Sigmoid colon (tissue), 6 donors: ENCODE measurements at regions not wholly inside any gene's neighbourhood (a gene's known extent, or its start where the extent isn't known, plus 50 kb on each side); places are given as distances from the start of the nearest gene placed in this dataset.

Experiments
- DNase-seq: peaks from one replicate; pipeline ENCODE4 v3.0.0-alpha.2; 2019
- H3K27ac ChIP-seq, 4 donors: fragments of 200-600 bp; sonication (generic); one replicate each; pipeline ENCODE4 v1.5.1; 2016 to 2019; ENCODE audit warnings: mild to moderate bottlenecking in 1 of 4
- H3K27me3 ChIP-seq, 3 donors: fragments of 200-600 bp; sonication (generic); one replicate each; pipeline ENCODE4 v1.5.1; 2019; ENCODE audit warnings: mild to moderate bottlenecking in 1 of 3
- H3K36me3 ChIP-seq, 4 donors: fragments of 200-600 bp; sonication (generic); one replicate each; pipeline ENCODE4 v1.5.1; 2016 to 2019
- H3K4me1 ChIP-seq, 4 donors: fragments of 200-600 bp; sonication (generic); one replicate each; pipeline ENCODE4 v1.5.1; 2017 to 2019
- H3K4me3 ChIP-seq, 4 donors: fragments of 200-600 bp; sonication (generic); one replicate each; pipeline ENCODE4 v1.5.1; 2017 to 2019; ENCODE audit warnings: mild to moderate bottlenecking in 2 of 4, moderate library complexity in 1 of 4
- H3K9me3 ChIP-seq, 4 donors: fragments of 200-600 bp in 3 of 4; sonication (generic) in 3 of 4; one replicate each; pipeline versions ENCODE4 v1.5.1 to v1.6.1; 2013 to 2019
- EP300 ChIP-seq, 4 donors: sonication (generic); formaldehyde crosslinking; IDR thresholded peaks; one replicate each; pipeline ENCODE4 v1.6.1; 2017; ENCODE audit warnings: antibody characterized with exemption in 4 of 4
- POLR2A ChIP-seq, 2 donors: fragments of 450-650 bp; IDR thresholded peaks; one replicate each; pipeline ENCODE4 v1.6.1; 2016; ENCODE audit warnings: antibody characterized with exemption in 2 of 2, mild to moderate bottlenecking in 2 of 2, moderate library complexity in 2 of 2
- POLR2AphosphoS5 ChIP-seq, 4 donors: sonication (generic); formaldehyde crosslinking; IDR thresholded peaks; one replicate each; pipeline ENCODE4 v1.6.1; 2017; ENCODE audit warnings: antibody characterized with exemption in 4 of 4
- WGBS, 2 donors: extraction: QIAGEN DNeasy Blood & Tissue Kit; methylation state at CpG; one replicate each; pipeline ENCODE4 v1.1.7; 2013; 5-methylcytosine and 5-hydroxymethylcytosine counted together
- intact Hi-C: fragments of 100-400 bp; cut with DNase I; formaldehyde crosslinking; loops from one replicate; pipeline ENCODE4 v1.15.1; 2023
- TF ChIP-seq, protein P1 (sequence below), 4 experiments: fragments of 450-650 bp in 3 of 4; fragments of 200-600 bp in 1 of 4; IDR thresholded peaks; one replicate each; pipeline ENCODE4 v1.5.1; 2016 to 2019; ENCODE audit warnings: antibody characterized with exemption in 4 of 4, mild to moderate bottlenecking in 3 of 4, moderate library complexity in 2 of 4
- donor health status: healthy with polysubstance abuse.
- donor health status: healthy.

GRCh38 chr20:8935878-8936277 lies 133.0 kb upstream of the PLCB4 start:
- no peaks in the 10 kb centered on the region for H3K27me3 ChIP-seq
- H3K4me1 ChIP-seq: peaks cover 0 to 8% (median 0%) of the 10 kb centered on the region in 4 donors
- DNase-seq: no peak
- H3K9me3 ChIP-seq: no peaks in the 10 kb centered on the region
- no peaks in the 10 kb centered on the region for H3K36me3 ChIP-seq
- no peak overlapping the region for H3K27ac ChIP-seq
- intact Hi-C loops: no loop called here
- TF ChIP-seq POLR2A (IDR thresholded peaks at IDR 0.05): no peak
- TF ChIP-seq, protein P1, sequence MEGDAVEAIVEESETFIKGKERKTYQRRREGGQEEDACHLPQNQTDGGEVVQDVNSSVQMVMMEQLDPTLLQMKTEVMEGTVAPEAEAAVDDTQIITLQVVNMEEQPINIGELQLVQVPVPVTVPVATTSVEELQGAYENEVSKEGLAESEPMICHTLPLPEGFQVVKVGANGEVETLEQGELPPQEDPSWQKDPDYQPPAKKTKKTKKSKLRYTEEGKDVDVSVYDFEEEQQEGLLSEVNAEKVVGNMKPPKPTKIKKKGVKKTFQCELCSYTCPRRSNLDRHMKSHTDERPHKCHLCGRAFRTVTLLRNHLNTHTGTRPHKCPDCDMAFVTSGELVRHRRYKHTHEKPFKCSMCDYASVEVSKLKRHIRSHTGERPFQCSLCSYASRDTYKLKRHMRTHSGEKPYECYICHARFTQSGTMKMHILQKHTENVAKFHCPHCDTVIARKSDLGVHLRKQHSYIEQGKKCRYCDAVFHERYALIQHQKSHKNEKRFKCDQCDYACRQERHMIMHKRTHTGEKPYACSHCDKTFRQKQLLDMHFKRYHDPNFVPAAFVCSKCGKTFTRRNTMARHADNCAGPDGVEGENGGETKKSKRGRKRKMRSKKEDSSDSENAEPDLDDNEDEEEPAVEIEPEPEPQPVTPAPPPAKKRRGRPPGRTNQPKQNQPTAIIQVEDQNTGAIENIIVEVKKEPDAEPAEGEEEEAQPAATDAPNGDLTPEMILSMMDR (IDR thresholded peaks at IDR 0.05): no peak
- 82 to 94% methylated on average over 5 of the region's 5 CpGs for WGBS, 2 donors
- H3K4me3 ChIP-seq: no peak overlapping the region

GRCh38 chr20:8938532-8938931 lies 130.4 kb upstream of the PLCB4 start:
- WGBS, 2 donors: 79 to 98% methylated on average over 1 of the region's 1 CpG
- no peaks in the 10 kb centered on the region for H3K36me3 ChIP-seq
- no peak overlapping the region for H3K27ac ChIP-seq
- no peaks in the 10 kb centered on the region for H3K27me3 ChIP-seq
- H3K9me3 ChIP-seq: no peaks in the 10 kb centered on the region
- H3K4me1 ChIP-seq: no peaks in the 10 kb centered on the region
- intact Hi-C loops: no loop called here
- TF ChIP-seq POLR2A (IDR thresholded peaks at IDR 0.05): no peak
- no peak for TF ChIP-seq EP300 (IDR thresholded peaks at IDR 0.05)
- TF ChIP-seq POLR2AphosphoS5 (IDR thresholded peaks at IDR 0.05): no peak
- TF ChIP-seq, protein P1 (IDR thresholded peaks at IDR 0.05): no peak
- no peak overlapping the region for H3K4me3 ChIP-seq
- no peak for DNase-seq

GRCh38 chr20:8940326-8940725 lies 128.6 kb upstream of the PLCB4 start:
- 80 to 89% methylated on average over 2 of the region's 2 CpGs for WGBS, 2 donors
- Histone ChIP-seq H3K4me1 (no peaks in the 10 kb centered on the region), H3K9me3 (no peaks in the 10 kb centered on the region), H3K4me3 (no peak overlapping the region), H3K27me3 (no peaks in the 10 kb centered on the region), H3K27ac (no peak overlapping the region), H3K36me3 (no peaks in the 10 kb centered on the region)
- TF ChIP-seq, protein P1 (IDR thresholded peaks at IDR 0.05): no peak
- TF ChIP-seq POLR2AphosphoS5 (IDR thresholded peaks at IDR 0.05) (peak in 1 of 4 donors; percentile 31), POLR2A (IDR thresholded peaks at IDR 0.05) (no peak), EP300 (IDR thresholded peaks at IDR 0.05) (no peak)
- no peak for DNase-seq
- intact Hi-C loops: no loop called here

DNA sequence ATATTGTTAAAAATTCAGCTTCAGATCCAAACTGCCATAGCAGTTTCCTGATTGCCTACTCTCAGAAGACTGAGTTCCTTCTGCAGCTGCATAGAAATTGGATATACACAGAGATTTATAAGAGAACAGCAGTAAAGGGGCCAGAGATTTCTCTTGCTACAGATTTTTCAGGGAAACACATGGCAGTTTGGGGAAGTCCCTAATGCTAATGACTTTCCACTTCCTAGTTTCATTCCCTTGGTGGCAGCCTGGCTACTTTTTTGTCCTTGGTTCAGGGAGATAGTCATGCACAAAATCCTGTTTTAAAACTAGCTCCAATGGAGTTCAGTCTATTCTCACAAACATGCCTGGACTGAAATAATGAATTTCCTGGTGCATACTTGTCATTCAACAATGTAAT lies 125.3 kb upstream of the PLCB4 start:
- Histone ChIP-seq H3K4me1 (peaks cover 0 to 11% (median 0%) of the 10 kb centered on the region in 4 donors), H3K27ac (no peak overlapping the region), H3K27me3 (no peaks in the 10 kb centered on the region), H3K36me3 (no peaks in the 10 kb centered on the region), H3K4me3 (no peak overlapping the region), H3K9me3 (no peaks in the 10 kb centered on the region)
- no peak for TF ChIP-seq EP300 (IDR thresholded peaks at IDR 0.05)
- intact Hi-C loops: no loop called here
- no peak for DNase-seq

DNA sequence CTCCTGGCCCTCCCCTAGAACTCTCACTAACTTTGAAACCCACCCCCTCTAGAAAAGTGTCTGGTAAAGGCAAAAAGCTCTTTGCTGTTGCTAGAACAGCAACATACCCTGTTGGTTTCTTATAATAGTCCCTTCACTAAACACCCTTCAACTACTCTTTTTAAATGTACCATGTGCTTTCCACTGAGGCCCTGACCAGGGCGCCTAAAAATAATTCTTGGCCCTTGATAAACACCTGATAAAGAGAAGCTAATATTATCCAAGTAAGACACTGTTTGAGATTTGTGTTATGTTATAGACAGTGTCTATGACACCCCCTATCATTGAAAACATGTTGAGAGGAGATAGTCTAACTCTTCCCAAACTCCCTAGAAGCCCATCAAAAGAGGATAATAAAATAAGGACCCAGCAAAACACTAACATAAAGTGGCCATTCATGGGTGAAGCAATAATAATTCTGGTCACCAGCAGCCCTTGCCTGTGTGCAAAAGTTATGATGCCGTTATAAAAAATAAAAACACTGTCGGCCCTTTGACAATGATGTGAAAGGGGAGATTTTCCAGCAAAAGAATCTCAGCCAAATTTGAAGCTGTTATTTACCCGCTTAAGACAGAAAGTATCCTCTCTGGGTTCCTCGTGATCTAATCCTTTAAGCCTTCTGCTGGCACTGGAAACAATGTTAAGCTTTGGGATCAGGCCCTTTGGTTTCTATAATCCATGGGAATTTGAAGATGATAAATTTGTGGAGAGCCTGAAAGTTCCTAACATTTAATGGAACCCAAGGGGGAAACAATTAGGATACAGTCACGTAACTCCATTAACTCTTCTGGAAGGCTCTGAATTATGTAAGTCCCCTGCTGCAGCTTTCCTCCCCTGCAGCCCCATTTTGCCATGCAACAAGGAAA lies 122.6 kb upstream of the PLCB4 start:
- TF ChIP-seq EP300 (IDR thresholded peaks at IDR 0.05) (no peak), POLR2A (IDR thresholded peaks at IDR 0.05) (no peak)
- TF ChIP-seq, protein P1 (IDR thresholded peaks at IDR 0.05): no peak
- intact Hi-C loops: no loop called here
- H3K4me3 ChIP-seq: no peak overlapping the region
- no peaks in the 10 kb centered on the region for H3K9me3 ChIP-seq
- H3K36me3 ChIP-seq: no peaks in the 10 kb centered on the region
- WGBS, 2 donors: 59 to 74% methylated on average over 6 of the region's 6 CpGs
- no peak for DNase-seq
- H3K27ac ChIP-seq: peak overlapping the region in 2 of 4 donors; percentile 26 to 66
- no peaks in the 10 kb centered on the region for H3K27me3 ChIP-seq
- peaks cover 0 to 11% (median 0%) of the 10 kb centered on the region in 4 donors for H3K4me1 ChIP-seq
